ENCODE measurements at regions not wholly inside any gene's neighbourhood (a gene's known extent, or its start where the extent isn't known, plus 50 kb on each side); places are given as distances from the start of the nearest gene placed in this dataset.
"Not testable (repeated sequence)": the region's sequence is repeated elsewhere in the genome, so short reads cannot be mapped to it uniquely, and the experiment has no call there.

DNA sequence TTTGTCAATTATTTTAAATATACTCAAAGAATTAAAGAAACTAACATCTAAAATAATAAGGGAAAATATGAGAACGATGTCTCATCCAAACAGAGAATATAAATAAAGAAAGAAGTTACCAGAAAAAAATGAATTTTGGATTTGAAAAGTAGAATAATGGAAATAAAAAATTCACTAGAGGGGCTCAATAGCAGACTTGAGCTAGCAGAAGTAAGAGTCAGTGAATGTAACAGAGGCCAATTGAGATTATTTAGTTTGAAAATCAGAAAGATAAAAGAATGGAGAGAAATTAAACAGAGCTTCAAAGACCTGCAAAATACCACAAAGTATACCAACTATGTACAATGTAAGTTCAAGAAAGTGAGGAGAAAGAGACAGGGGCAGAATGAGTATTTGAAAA lies 333.6 kb downstream of the GPD2 start:
- intact Hi-C loops (cut with DNase I) = no loop called here
- TF ChIP-seq CTCF (IDR thresholded peaks at IDR 0.05) (no peak), POLR2A (IDR thresholded peaks at IDR 0.05) (no peak)
- 64 to 81% (median 74%) methylated on average over 1 of the region's 1 CpG for WGBS, 4 donors
- no peak for DNase-seq
- Histone ChIP-seq H3K27ac (no peak overlapping the region), H3K27me3 (no peaks in the 10 kb centered on the region), H3K36me3 (replicated peaks in 1 of 2) (no peaks in the 10 kb centered on the region), H3K4me3 (no peak overlapping the region), H3K4me1 (replicated peaks in 1 of 2) (no peaks in the 10 kb centered on the region), H3K9me3 (replicated peaks in 1 of 3) (peaks cover 0 to 8% (median 0%) of the 10 kb centered on the region in 3 donors)

- 81 to 96% (median 86%) methylated on average over 3 of the region's 3 CpGs for WGBS, 4 donors
- no peak for TF ChIP-seq POLR2A (IDR thresholded peaks at IDR 0.05)
- no peak for TF ChIP-seq CTCF (IDR thresholded peaks at IDR 0.05)
- intact Hi-C loops (cut with DNase I) = no loop called here
Observed at GRCh38 chr2:156778916-156779315, 342.7 kb downstream of the GPD2 start.

GRCh38 chr2:156779416-156780120 lies 343.4 kb downstream of the GPD2 start:
- no peaks in the 10 kb centered on the region for H3K4me1 ChIP-seq (replicated peaks in 1 of 2)
- DNase-seq = no peak
- no peaks in the 10 kb centered on the region for H3K27me3 ChIP-seq
- H3K4me3 ChIP-seq = no peak overlapping the region
- no peaks in the 10 kb centered on the region for H3K36me3 ChIP-seq (replicated peaks in 1 of 2)
- H3K27ac ChIP-seq = no peak overlapping the region
- WGBS, 4 donors = 89 to 95% (median 92%) methylated on average over 2 of the region's 2 CpGs
- TF ChIP-seq POLR2A (IDR thresholded peaks at IDR 0.05) = no peak
- no peak for TF ChIP-seq CTCF (IDR thresholded peaks at IDR 0.05)
- no peaks in the 10 kb centered on the region for H3K9me3 ChIP-seq (replicated peaks in 1 of 3)
- intact Hi-C loops (cut with DNase I) = no loop called here

More at GRCh38 chr2:156778916-156779315, 342.7 kb downstream of the GPD2 start:
- H3K9me3 ChIP-seq (replicated peaks in 1 of 3) = no peaks in the 10 kb centered on the region
- H3K4me1 ChIP-seq (replicated peaks in 1 of 2) = no peaks in the 10 kb centered on the region
- no peak overlapping the region for H3K4me3 ChIP-seq
- DNase-seq = no peak
- no peaks in the 10 kb centered on the region for H3K27me3 ChIP-seq
- H3K27ac ChIP-seq = no peak overlapping the region
- no peaks in the 10 kb centered on the region for H3K36me3 ChIP-seq (replicated peaks in 1 of 2)

DNA sequence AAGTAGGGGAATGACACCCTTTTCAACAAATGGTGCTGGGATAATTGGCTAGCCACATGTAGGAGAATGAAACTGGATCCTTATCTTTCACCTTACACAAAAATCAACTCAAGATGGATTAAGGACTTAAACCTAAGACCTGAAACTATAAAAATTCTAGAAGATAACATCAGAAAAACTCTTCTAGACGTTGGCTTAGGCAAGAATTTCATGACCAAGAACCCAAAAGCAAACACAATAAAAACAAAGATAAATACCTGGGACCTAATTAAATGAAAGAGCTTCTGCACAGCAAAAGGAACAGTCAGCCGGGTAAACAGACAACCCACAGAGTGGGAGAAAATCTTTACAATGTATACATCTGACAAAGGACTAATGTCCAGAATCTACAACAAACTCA lies 345.5 kb downstream of the GPD2 start:
- H3K9me3 ChIP-seq (replicated peaks in 1 of 3); H3K4me3 ChIP-seq; intact Hi-C loops (cut with DNase I); H3K4me1 ChIP-seq (replicated peaks in 1 of 2); DNase-seq; H3K36me3 ChIP-seq (replicated peaks in 1 of 2); H3K27ac ChIP-seq; H3K27me3 ChIP-seq: not testable (repeated sequence)
- 47 to 51% (median 49%) methylated on average over 2 of the region's 2 CpGs for WGBS, 4 donors

Data from adrenal gland (tissue), 9 donors.